Left forelimb (tissue), 1 donor: ENCODE measurements at regions not wholly inside any gene's neighbourhood (a gene's known extent, or its start where the extent isn't known, plus 50 kb on each side); places are given as distances from the start of the nearest gene placed in this dataset.

Experiments
- DNase-seq: peaks from one replicate; pipeline ENCODE4 v3.0.0-alpha.2; 2018; ENCODE audit warnings: low spot score

GRCh38 chr10:128493811-128494210, 367.6 kb upstream of the MKI67 start:
- DNase-seq = no peak

GRCh38 chr10:128494665-128495064, 368.4 kb upstream of the MKI67 start:
- DNase-seq = no peak

- DNase-seq = no peak
Measured at GRCh38 chr10:128497660-128498377, 371.6 kb upstream of the MKI67 start.

- no peak for DNase-seq
Measured at GRCh38 chr10:128498378-128498730, 372.1 kb upstream of the MKI67 start.

- no peak for DNase-seq
Measured at GRCh38 chr10:128498746-128499145, 372.5 kb upstream of the MKI67 start.

- DNase-seq = no peak
Measured at GRCh38 chr10:128499486-128499885, 373.3 kb upstream of the MKI67 start.

- DNase-seq = no peak
Measured at GRCh38 chr10:128499956-128500355, 373.7 kb upstream of the MKI67 start.

- DNase-seq = no peak
Measured at GRCh38 chr10:128500642-128501041, 374.4 kb upstream of the MKI67 start.

GRCh38 chr10:128505346-128505745, 379.1 kb upstream of the MKI67 start:
- DNase-seq = no peak

GRCh38 chr10:128506423-128506822, 380.2 kb upstream of the MKI67 start:
- DNase-seq = no peak

GRCh38 chr10:128507066-128507465, 380.8 kb upstream of the MKI67 start:
- DNase-seq = no peak

GRCh38 chr10:128511284-128511683, 385.1 kb upstream of the MKI67 start:
- DNase-seq = no peak

GRCh38 chr10:128512767-128513166, 386.5 kb upstream of the MKI67 start:
- no peak for DNase-seq

GRCh38 chr10:128514536-128514935, 388.3 kb upstream of the MKI67 start:
- DNase-seq = no peak

GRCh38 chr10:128516180-128516579, 390.0 kb upstream of the MKI67 start:
- no peak for DNase-seq

GRCh38 chr10:128517167-128517566, 390.9 kb upstream of the MKI67 start:
- DNase-seq = peak; percentile 54

- DNase-seq = peak; percentile 31
Measured at GRCh38 chr10:128518000-128518399, 391.8 kb upstream of the MKI67 start.

- no peak for DNase-seq
Measured at GRCh38 chr10:128519581-128519980, 393.4 kb upstream of the MKI67 start.

GRCh38 chr10:128520211-128520815, 394.1 kb upstream of the MKI67 start:
- DNase-seq = peak; percentile 56

GRCh38 chr10:128522551-128523308, 396.5 kb upstream of the MKI67 start:
- peak; percentile 28 for DNase-seq

- no peak for DNase-seq
Measured at GRCh38 chr10:128525444-128525843, 399.2 kb upstream of the MKI67 start.

- peak; percentile 60 for DNase-seq
Measured at GRCh38 chr10:128525936-128526335, 399.7 kb upstream of the MKI67 start.

GRCh38 chr10:128526791-128527375, 400.7 kb upstream of the MKI67 start:
- peak; percentile 77 for DNase-seq
